ENCODE measurements at regions not wholly inside any gene's neighbourhood (a gene's known extent, or its start where the extent isn't known, plus 50 kb on each side); places are given as distances from the start of the nearest gene placed in this dataset.
A peak's percentile ranks its signal among the peaks of the same experiment; 100 is the strongest.

DNA sequence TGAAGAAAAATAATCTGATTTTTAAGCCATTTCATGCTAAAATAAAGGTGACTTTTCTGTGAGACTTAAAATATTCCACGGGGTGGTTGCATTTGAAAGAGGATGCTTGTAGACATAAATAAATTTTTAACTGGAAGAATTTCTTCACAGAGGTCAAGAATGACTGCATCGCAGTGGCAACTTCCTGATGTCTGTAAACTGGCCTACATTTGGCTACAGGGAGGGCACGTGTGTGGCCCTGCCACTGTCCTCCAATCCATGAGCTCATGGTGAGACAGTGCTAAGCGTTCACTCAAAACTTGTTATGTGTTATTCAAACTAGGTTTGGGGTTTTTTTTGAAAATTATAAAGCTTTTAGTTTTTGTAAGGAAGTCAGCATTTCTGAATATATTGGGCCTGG, 1089.3 kb downstream of the EFNB2 start:
- no peak for DNase-seq
- Histone ChIP-seq H3K27ac (no peak overlapping the region), H3K4me1 (peaks cover 0 to 33% (median 25%) of the 10 kb centered on the region in 4 donors), H3K9me3 (no peaks in the 10 kb centered on the region), H3K27me3 (no peaks in the 10 kb centered on the region), H3K4me3 (no peak overlapping the region), H3K36me3 (no peaks in the 10 kb centered on the region)
- intact Hi-C loops (cut with DNase I) = loop anchor here (10.0 kb wide), 1 partner anchor 1089 kb away; the partner anchor contains the start of gene EFNB2
- 84 to 85% methylated on average over 4 of the region's 4 CpGs for WGBS, 2 donors
- TF ChIP-seq POLR2A (IDR thresholded peaks at IDR 0.05) = no peak
- TF ChIP-seq EP300 (IDR thresholded peaks at IDR 0.05) = no peak
- TF ChIP-seq POLR2AphosphoS5 (IDR thresholded peaks at IDR 0.05) = no peak
- TF ChIP-seq CTCF (IDR thresholded peaks at IDR 0.05) = no peak

DNA sequence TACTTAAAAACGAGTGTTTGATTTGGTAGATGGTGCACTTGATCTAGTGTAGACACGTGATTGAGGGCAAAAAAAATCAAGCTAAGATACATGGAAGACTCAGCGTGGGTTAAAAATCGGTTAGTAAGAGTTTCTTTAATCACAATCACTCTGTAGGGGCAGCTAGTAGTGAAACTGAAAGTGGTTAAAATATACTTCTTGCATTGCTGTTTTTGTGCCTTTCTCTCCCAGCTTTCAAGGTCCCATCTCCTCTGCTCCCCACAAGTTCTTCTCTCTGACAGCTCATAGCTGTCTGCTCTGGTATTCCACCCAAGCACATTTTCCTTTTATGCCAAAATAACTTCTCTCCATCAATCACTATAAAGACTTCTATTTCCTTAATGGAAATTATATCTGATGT, 1089.7 kb downstream of the EFNB2 start:
- no peak overlapping the region for H3K27ac ChIP-seq
- WGBS, 2 donors = 51 to 75% methylated on average over 4 of the region's 4 CpGs
- intact Hi-C loops (cut with DNase I) = loop anchor here (10.0 kb wide), 1 partner anchor 1089 kb away; the partner anchor contains the start of gene EFNB2

GRCh38 chr13:105442949-105443699, 1092.3 kb downstream of the EFNB2 start:
- intact Hi-C loops (cut with DNase I) = loop anchor here (10.0 kb wide), 1 partner anchor 1092 kb away; the partner anchor contains the start of gene EFNB2
- Histone ChIP-seq H3K27me3 (no peaks in the 10 kb centered on the region), H3K9me3 (no peaks in the 10 kb centered on the region), H3K4me3 (no peak overlapping the region), H3K36me3 (no peaks in the 10 kb centered on the region), H3K4me1 (peaks cover 0 to 39% (median 27%) of the 10 kb centered on the region in 4 donors), H3K27ac (peak overlapping the region in 3 of 4 donors; percentile 65 to 69 (median 66))
- DNase-seq = no peak
- peak in 3 of 4 donors; percentile 67 to 76 (median 74) for TF ChIP-seq POLR2AphosphoS5 (IDR thresholded peaks at IDR 0.05)
- TF ChIP-seq CTCF (IDR thresholded peaks at IDR 0.05) = no peak
- peak in 1 of 4 donors; percentile 70 for TF ChIP-seq EP300 (IDR thresholded peaks at IDR 0.05)
- no peak for TF ChIP-seq POLR2A (IDR thresholded peaks at IDR 0.05)
- 57 to 64% methylated on average over 3 of the region's 3 CpGs for WGBS, 2 donors

More for the DNA sequence above, 1089.7 kb downstream of the EFNB2 start:
- Histone ChIP-seq H3K9me3 (no peaks in the 10 kb centered on the region), H3K36me3 (no peaks in the 10 kb centered on the region), H3K27me3 (no peaks in the 10 kb centered on the region), H3K4me1 (peaks cover 0 to 37% (median 27%) of the 10 kb centered on the region in 4 donors), H3K4me3 (no peak overlapping the region)
- no peak for DNase-seq
- TF ChIP-seq POLR2A (IDR thresholded peaks at IDR 0.05) (no peak), CTCF (IDR thresholded peaks at IDR 0.05) (no peak), EP300 (IDR thresholded peaks at IDR 0.05) (no peak), POLR2AphosphoS5 (IDR thresholded peaks at IDR 0.05) (no peak)

GRCh38 chr13:105442040-105442439, 1093.4 kb downstream of the EFNB2 start:
- peaks cover 0 to 39% (median 27%) of the 10 kb centered on the region in 4 donors for H3K4me1 ChIP-seq
- no peak overlapping the region for H3K4me3 ChIP-seq
- no peak for DNase-seq
- intact Hi-C loops (cut with DNase I) = loop anchor here (10.0 kb wide), 1 partner anchor 1093 kb away; the partner anchor contains the start of gene EFNB2
- H3K36me3 ChIP-seq = no peaks in the 10 kb centered on the region
- peak overlapping the region; percentile 27 to 69 (median 60) for H3K27ac ChIP-seq
- H3K9me3 ChIP-seq = no peaks in the 10 kb centered on the region
- 84 to 91% methylated on average over 3 of the region's 3 CpGs for WGBS, 2 donors
- no peak for TF ChIP-seq CTCF (IDR thresholded peaks at IDR 0.05)
- TF ChIP-seq POLR2AphosphoS5 (IDR thresholded peaks at IDR 0.05) = no peak
- no peak for TF ChIP-seq EP300 (IDR thresholded peaks at IDR 0.05)
- no peak for TF ChIP-seq POLR2A (IDR thresholded peaks at IDR 0.05)
- no peaks in the 10 kb centered on the region for H3K27me3 ChIP-seq
